CD14-positive monocyte (primary cell): ENCODE measurements at regions not wholly inside any gene's neighbourhood (a gene's known extent, or its start where the extent isn't known, plus 50 kb on each side); places are given as distances from the start of the nearest gene placed in this dataset.

Experiments
- DNase-seq, 3 donors: peaks; one replicate each; pipeline ENCODE4 v3.0.0-alpha.2; 2011 to 2022
- H2AFZ ChIP-seq: 2 replicates; pipeline ENCODE4 v1.6.0; 2012; ENCODE audit warnings: mild to moderate bottlenecking, low read depth, low read length, inconsistent platforms; ENCODE audit not compliant: insufficient read depth, poor library complexity, severe bottlenecking
- H3K27ac ChIP-seq, 2 donors: 1 replicate in 1 of 2; 2 replicates in 1 of 2; pipeline ENCODE4 v1.5.1; 2012 to 2013; ENCODE audit warnings: low read length in 2 of 2, control low read depth in 1 of 2, inconsistent platforms in 1 of 2, low read depth in 1 of 2, mild to moderate bottlenecking in 1 of 2
- H3K27me3 ChIP-seq, 2 donors: one replicate each; pipeline versions ENCODE4 v1.6.0 to v1.6.1; 2011 to 2013; ENCODE audit warnings: low read length in 2 of 2; ENCODE audit not compliant: control insufficient read depth in 2 of 2, insufficient read depth in 2 of 2
- H3K36me3 ChIP-seq, 2 donors: replicated peaks in 1 of 2; 1 replicate in 1 of 2; 2 replicates in 1 of 2; pipeline versions ENCODE4 v1.5.1 to v1.6.1; 2012 to 2013; ENCODE audit warnings: low read length in 2 of 2, control low read depth in 1 of 2, inconsistent platforms in 1 of 2, mild to moderate bottlenecking in 1 of 2; ENCODE audit not compliant: insufficient read depth in 2 of 2, control insufficient read depth in 1 of 2
- H3K4me1 ChIP-seq, 2 donors: 1 replicate in 1 of 2; 2 replicates in 1 of 2; pipeline versions ENCODE4 v1.5.1 to v1.6.1; 2012 to 2013; ENCODE audit warnings: low read length in 2 of 2, control low read depth in 1 of 2, inconsistent platforms in 1 of 2, mild to moderate bottlenecking in 1 of 2, moderate library complexity in 1 of 2; ENCODE audit not compliant: insufficient read depth in 2 of 2, control insufficient read depth in 1 of 2
- H3K4me2 ChIP-seq: replicated peaks from 2 replicates; pipeline ENCODE3; 2012; ENCODE audit warnings: low read length, moderate library complexity, mild to moderate bottlenecking; ENCODE audit not compliant: poor library complexity, severe bottlenecking; ENCODE audit errors: extremely low read depth
- H3K4me3 ChIP-seq, 3 experiments: fragments of 200-600 bp in 1 of 3; sonication (generic) in 1 of 3; replicated peaks in 1 of 3; 1 replicate in 2 of 3; 2 replicates in 1 of 3; pipeline ENCODE4 v1.5.1; 2011 to 2013; ENCODE audit warnings: low read length in 3 of 3, mild to moderate bottlenecking in 3 of 3, control low read depth in 2 of 3, low read depth in 2 of 3, inconsistent platforms in 1 of 3, moderate library complexity in 1 of 3
- H3K79me2 ChIP-seq: 2 replicates; pipeline ENCODE4 v1.6.0; 2012; ENCODE audit warnings: mild to moderate bottlenecking, control low read depth, inconsistent platforms, low read length, moderate library complexity; ENCODE audit not compliant: insufficient read depth
- H3K9ac ChIP-seq: 2 replicates; pipeline ENCODE4 v1.6.0; 2017; ENCODE audit warnings: low read length, mild to moderate bottlenecking; ENCODE audit not compliant: insufficient read depth, poor library complexity, severe bottlenecking
- H3K9me3 ChIP-seq, 2 donors: replicated peaks in 1 of 2; 1 replicate in 1 of 2; 2 replicates in 1 of 2; pipeline versions ENCODE4 v1.5.1 to v1.6.1; 2012 to 2013; ENCODE audit warnings: low read length in 2 of 2, control low read depth in 1 of 2; ENCODE audit not compliant: control insufficient read depth in 1 of 2, insufficient read depth in 1 of 2
- H4K20me1 ChIP-seq: 2 replicates; pipeline ENCODE4 v1.6.0; 2012; ENCODE audit warnings: mild to moderate bottlenecking, low read length, control low read depth, moderate library complexity; ENCODE audit not compliant: insufficient read depth
- H3K27ac Mint-ChIP-seq, 7 donors: one replicate each; pipeline ENCODE4 v1.8.0; 2020; ENCODE audit warnings: mild to moderate bottlenecking in 7 of 7, mixed read lengths in 7 of 7, moderate library complexity in 6 of 7, inconsistent platforms in 2 of 7
- H3K27me3 Mint-ChIP-seq, 3 donors: one replicate each; pipeline ENCODE4 v1.8.0; 2021 to 2022; ENCODE audit warnings: low read depth in 3 of 3, mild to moderate bottlenecking in 3 of 3, mixed read lengths in 3 of 3, moderate library complexity in 3 of 3, inconsistent platforms in 1 of 3
- H3K36me3 Mint-ChIP-seq, 2 donors: one replicate each; pipeline ENCODE4 v1.8.0; 2020; ENCODE audit warnings: mixed read lengths in 2 of 2, inconsistent platforms in 1 of 2, mild to moderate bottlenecking in 1 of 2
- H3K4me1 Mint-ChIP-seq: one replicate; pipeline ENCODE4 v1.8.0; 2020; ENCODE audit warnings: mild to moderate bottlenecking, mixed read lengths
- H3K4me3 Mint-ChIP-seq, 2 donors: one replicate each; pipeline ENCODE4 v1.8.0; 2020; ENCODE audit warnings: mild to moderate bottlenecking in 2 of 2, mixed read lengths in 2 of 2, moderate library complexity in 1 of 2
- H3K9me3 Mint-ChIP-seq, 7 donors: one replicate each; pipeline ENCODE4 v1.8.0; 2020 to 2022; ENCODE audit warnings: mixed read lengths in 7 of 7, mild to moderate bottlenecking in 6 of 7, moderate library complexity in 6 of 7, inconsistent platforms in 2 of 7
- WGBS: methylation state at CpG from one replicate; pipeline ENCODE4 v1.1.5; 2013; ENCODE audit warnings: missing lambda C conversion rate; ENCODE audit not compliant: insufficient coverage; 5-methylcytosine and 5-hydroxymethylcytosine counted together
- intact Hi-C, 2 donors: fragments of 100-400 bp; cut with micrococcal nuclease; formaldehyde crosslinking; loops; one replicate each; pipeline versions ENCODE4 v1.15.0 to v1.15.1; 2023
- TF ChIP-seq, protein P1 (sequence below): fragments of 200-600 bp; IDR thresholded peaks from one replicate; pipeline ENCODE4 v1.8.0; 2022; ENCODE audit warnings: antibody characterized with exemption, mild to moderate bottlenecking

GRCh38 chr21:30981403-30981802 is 56.9 kb downstream of the KRTAP19-8 start:
- H4K20me1 ChIP-seq = no peaks in the 10 kb centered on the region
- H2AFZ ChIP-seq = no peak overlapping the region
- peaks cover 0 to 2% (median 1%) of the 10 kb centered on the region in 3 donors for H3K27me3 Mint-ChIP-seq
- intact Hi-C loops = no loop called here
- no peak for DNase-seq
- no peaks in the 10 kb centered on the region for H3K4me1 Mint-ChIP-seq
- no peak overlapping the region for H3K9ac ChIP-seq
- no peak overlapping the region for H3K27ac ChIP-seq
- H3K36me3 ChIP-seq = no peaks in the 10 kb centered on the region
- H3K79me2 ChIP-seq = no peaks in the 10 kb centered on the region
- no peak overlapping the region for H3K4me2 ChIP-seq
- no peaks in the 10 kb centered on the region for H3K4me1 ChIP-seq
- no peak overlapping the region for H3K27ac Mint-ChIP-seq
- TF ChIP-seq, protein P1, sequence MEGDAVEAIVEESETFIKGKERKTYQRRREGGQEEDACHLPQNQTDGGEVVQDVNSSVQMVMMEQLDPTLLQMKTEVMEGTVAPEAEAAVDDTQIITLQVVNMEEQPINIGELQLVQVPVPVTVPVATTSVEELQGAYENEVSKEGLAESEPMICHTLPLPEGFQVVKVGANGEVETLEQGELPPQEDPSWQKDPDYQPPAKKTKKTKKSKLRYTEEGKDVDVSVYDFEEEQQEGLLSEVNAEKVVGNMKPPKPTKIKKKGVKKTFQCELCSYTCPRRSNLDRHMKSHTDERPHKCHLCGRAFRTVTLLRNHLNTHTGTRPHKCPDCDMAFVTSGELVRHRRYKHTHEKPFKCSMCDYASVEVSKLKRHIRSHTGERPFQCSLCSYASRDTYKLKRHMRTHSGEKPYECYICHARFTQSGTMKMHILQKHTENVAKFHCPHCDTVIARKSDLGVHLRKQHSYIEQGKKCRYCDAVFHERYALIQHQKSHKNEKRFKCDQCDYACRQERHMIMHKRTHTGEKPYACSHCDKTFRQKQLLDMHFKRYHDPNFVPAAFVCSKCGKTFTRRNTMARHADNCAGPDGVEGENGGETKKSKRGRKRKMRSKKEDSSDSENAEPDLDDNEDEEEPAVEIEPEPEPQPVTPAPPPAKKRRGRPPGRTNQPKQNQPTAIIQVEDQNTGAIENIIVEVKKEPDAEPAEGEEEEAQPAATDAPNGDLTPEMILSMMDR = no peak
- peaks cover 0 to 5% (median 3%) of the 10 kb centered on the region in 7 donors for H3K9me3 Mint-ChIP-seq
- H3K27me3 ChIP-seq = no peaks in the 10 kb centered on the region
- no peaks in the 10 kb centered on the region for H3K36me3 Mint-ChIP-seq
- no peak overlapping the region for H3K4me3 Mint-ChIP-seq
- no peak overlapping the region for H3K4me3 ChIP-seq
- WGBS = no CpG with 5 or more reads among the region's 1 CpG
- H3K9me3 ChIP-seq = no peaks in the 10 kb centered on the region

DNA sequence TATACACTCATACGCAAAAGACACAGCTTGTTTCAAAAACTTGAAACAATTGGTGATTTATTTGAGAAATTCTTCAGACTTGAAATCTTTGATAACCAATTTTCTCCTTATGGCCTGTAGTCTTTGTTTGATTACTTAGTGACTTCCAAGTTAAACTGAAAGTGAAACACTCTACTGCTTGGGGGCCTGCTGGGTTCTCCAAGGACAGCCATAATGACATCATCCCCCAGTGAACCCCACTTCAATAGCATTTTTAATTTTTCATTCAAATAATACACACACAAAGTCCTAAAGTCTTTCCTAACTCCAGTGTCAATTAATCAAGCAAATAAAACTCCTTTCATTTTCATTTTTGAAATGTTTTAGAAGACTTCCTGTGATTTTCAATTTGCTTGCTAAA is 59.2 kb downstream of the KRTAP19-8 start:
- Histone ChIP-seq H3K4me3 (no peak overlapping the region), H3K27me3 (no peaks in the 10 kb centered on the region), H3K9ac (no peak overlapping the region), H4K20me1 (no peaks in the 10 kb centered on the region), H3K4me2 (no peak overlapping the region), H3K27ac (no peak overlapping the region), H2AFZ (no peak overlapping the region), H3K79me2 (no peaks in the 10 kb centered on the region), H3K9me3 (peaks cover 0 to 4% of the 10 kb centered on the region in 2 donors), H3K36me3 (no peaks in the 10 kb centered on the region), H3K4me1 (no peaks in the 10 kb centered on the region)
- WGBS = no CpG with 5 or more reads among the region's 1 CpG
- H3K4me1 Mint-ChIP-seq = no peaks in the 10 kb centered on the region
- H3K9me3 Mint-ChIP-seq = peaks cover 0 to 8% (median 1%) of the 10 kb centered on the region in 7 donors
- H3K27me3 Mint-ChIP-seq = peaks cover 0 to 2% (median 0%) of the 10 kb centered on the region in 3 donors
- no peak overlapping the region for H3K27ac Mint-ChIP-seq
- no peaks in the 10 kb centered on the region for H3K36me3 Mint-ChIP-seq
- DNase-seq = no peak
- no peak overlapping the region for H3K4me3 Mint-ChIP-seq
- TF ChIP-seq, protein P1 = no peak
- intact Hi-C loops = no loop called here
